HG03103 (cell line): ENCODE measurements at regions not wholly inside any gene's neighbourhood (a gene's known extent, or its start where the extent isn't known, plus 50 kb on each side); places are given as distances from the start of the nearest gene placed in this dataset.

Source experiments
- ATAC-seq: cut with Tn5 transposase; IDR thresholded peaks from one replicate; pipeline ENCODE4 v1.9.1; 2021; ENCODE audit warnings: low read depth; ENCODE audit not compliant: unreplicated experiment

GRCh38 chr2:15718103-15718943 is 126.7 kb downstream of the DDX1 start:
- no peak for ATAC-seq

DNA sequence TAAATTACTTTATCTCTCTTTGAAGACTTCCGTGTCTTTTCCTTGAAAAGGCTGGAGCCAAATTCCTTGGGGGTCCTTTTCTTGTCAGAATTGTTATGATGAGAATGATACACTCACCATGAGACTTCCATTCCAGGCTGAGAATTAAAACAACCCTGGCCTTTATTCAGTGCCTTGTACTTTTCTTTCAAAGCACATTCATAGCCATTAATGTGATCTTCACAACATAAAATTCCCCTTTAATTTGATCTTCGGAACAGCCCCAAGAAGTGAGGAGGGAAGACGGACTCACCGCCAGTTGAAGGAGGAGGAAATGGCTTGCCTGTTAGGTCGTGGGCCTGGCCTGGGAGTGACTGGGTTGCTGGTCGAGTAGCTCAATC is 127.3 kb downstream of the DDX1 start:
- ATAC-seq: no peak

DNA sequence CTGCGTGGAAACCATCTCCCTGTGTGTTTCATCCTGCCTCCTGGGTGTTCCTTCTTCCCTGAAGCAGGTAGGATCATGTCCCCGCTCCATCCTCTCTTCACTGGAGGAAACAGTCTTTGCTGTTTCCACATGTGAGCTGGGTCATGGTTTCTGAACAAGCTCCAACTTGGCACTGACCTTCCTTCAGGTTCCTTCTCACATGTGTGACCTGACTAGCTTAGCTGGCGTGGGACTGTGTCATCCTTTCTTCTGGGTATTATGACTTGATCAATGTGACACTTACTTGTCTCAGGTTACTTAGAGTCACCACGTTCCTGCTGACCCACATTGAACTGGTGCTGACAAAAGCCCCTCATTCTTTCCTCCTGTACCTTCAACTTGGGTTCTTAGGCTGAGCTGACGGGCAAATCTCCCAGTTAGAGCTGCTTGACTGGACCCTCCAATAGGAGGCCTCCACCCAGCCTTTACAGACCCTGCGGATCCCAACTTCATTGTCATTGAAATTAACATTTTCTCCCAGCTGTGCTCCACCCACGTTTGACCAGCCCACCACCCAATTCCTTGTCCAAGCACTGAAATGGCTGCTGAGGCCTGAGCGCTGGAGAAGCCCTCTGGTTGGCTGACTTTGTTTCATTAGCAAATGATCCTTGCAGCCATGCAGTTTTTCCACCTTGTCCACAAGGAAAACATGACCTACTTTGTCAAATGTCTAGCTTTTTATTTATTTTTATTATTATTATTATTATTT is 128.1 kb downstream of the DDX1 start:
- ATAC-seq: no peak

DNA sequence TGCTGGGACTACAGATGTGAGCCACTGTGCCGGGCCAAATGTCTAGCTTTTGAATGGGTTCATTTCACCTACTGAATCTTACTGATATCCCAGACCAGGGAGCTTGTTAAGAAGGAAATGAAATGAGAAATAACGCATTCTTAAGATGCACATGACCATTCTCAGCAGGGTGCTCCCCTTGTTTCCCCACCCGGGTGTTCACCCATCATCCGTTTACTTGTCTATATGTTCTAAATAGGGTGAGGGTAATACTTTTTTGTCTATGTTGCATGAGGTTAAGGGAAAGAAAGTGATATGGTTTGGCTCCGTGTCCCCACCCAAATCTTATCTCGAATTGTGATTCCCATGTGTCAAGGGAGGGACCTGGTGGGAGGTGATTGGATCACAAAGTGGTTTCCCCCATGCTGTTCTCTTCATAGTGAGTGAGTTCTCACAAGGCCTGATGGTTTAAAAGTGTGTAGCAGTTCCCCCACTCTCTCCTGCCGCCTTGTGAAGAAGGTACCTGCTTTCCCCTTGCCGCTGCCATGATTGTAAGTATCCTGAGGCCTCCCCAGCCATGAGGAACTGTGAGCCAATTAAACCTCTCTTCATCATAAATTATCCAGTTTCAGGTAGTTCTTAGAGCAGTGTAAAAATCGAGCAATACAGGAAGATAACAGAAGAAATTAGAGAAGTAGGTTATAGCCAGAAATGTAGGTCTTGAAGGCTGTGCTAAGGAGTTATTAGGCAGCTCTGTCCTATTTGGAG is 129.1 kb downstream of the DDX1 start:
- no peak for ATAC-seq

- ATAC-seq: no peak
Measured at GRCh38 chr2:15721411-15722067, 129.9 kb downstream of the DDX1 start.

DNA sequence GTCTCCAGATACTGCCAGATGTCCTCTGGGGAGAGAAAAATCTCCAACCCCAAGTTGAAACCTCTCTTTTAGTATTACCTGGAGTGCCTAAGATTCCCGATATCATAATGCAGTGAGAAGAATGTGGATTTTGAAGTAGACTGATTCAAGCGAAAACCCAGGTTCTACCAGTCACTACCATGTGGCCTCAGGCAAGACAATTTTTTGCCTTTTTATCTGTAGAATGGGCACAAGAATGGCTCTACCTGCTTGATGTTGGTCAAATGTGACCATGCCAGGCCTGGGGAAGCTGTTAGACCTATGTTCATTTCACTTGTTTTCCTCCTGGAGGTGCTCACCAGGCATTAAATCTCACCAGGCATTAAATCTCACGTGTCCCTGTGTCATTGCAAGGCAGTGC is 131.3 kb downstream of the DDX1 start:
- no peak for ATAC-seq

DNA sequence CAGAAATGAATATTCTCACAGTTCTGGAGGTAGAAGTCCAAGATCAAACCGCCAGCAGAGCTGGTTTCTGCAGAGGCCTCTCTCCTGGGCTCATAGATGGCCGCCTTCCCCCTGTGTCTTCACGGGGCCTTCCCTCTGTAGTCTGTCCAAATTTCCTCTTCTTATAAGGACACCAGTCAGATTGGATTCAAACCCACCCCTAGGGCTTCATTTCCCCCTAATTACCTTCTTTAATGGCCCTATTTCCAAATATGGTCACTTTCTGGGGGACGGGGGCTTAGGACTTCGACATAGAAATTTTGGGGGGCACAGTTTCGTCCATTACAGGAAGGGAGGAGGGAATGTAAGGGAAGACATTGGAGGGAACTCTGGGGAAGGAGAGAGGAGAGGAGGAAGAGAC is 132.6 kb downstream of the DDX1 start:
- ATAC-seq: no peak

DNA sequence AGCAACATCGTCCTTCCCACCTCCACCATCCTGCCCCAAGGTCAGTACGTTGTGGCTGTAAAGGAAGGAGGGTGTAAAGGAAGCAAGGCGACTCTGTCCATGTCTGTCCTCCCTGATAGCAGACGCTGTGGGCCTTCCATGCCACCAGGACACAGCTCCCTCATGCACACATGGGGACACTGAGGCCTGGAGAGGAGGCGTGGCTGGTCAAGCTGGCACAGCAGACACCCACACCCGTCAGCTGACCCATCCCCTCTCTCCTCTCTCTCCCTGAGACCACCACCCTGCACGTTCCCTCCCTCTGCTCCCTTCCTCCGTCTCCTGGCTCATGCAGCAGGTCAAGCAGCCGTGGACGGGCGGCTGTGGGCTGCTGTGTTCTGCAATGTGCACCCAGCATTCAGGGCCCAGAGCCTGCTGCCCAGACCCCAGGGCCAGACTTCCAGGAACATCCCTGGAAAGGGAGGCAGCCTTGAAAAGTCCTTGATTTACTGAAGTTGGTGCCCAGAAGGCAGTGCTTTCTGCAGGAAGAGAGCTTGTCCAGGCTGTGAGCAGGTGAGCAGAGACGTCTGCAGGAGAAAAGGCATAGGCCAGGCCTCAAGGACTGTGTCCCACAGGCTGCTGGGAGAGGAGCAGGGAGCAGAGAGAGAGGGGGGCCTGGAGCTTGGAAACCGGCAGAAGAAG is 133.6 kb downstream of the DDX1 start:
- ATAC-seq: no peak

GRCh38 chr2:15725782-15726112 is 134.1 kb downstream of the DDX1 start:
- ATAC-seq: no peak

DNA sequence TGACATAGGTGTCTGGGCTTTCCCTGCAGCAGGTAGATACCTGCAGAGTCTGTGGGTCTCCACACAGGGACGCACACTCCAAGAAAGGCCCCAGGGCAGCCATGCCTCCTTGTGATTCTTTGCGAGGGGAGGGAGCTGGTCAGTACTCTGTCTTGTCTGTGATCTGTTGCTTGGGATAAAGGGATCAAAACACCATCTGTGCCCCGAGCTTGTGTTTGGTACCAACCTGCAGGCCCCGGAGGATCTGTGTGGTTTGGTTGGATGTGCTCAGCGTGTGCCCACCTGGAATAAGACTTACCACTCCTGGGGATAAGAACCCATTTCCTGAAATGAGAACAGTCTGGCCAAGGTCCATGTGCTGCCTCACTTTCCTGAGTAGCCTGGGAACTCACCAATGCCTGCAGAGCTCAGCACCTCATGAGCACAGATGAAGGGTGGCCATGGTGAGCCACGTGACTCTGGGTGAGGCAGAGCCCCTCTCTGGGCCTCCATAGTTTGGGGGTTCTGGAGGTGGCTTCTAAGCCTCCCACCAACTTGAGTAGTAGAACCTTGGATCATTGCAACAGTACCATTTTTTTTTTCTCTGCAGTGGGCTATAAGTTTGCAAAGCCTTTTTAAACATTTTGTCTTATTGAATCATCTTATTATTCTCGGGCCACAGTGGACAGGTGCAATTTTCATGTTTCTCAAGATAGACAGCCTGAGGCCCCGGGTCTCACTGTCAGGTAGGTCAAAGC is 134.8 kb downstream of the DDX1 start:
- ATAC-seq: no peak

DNA sequence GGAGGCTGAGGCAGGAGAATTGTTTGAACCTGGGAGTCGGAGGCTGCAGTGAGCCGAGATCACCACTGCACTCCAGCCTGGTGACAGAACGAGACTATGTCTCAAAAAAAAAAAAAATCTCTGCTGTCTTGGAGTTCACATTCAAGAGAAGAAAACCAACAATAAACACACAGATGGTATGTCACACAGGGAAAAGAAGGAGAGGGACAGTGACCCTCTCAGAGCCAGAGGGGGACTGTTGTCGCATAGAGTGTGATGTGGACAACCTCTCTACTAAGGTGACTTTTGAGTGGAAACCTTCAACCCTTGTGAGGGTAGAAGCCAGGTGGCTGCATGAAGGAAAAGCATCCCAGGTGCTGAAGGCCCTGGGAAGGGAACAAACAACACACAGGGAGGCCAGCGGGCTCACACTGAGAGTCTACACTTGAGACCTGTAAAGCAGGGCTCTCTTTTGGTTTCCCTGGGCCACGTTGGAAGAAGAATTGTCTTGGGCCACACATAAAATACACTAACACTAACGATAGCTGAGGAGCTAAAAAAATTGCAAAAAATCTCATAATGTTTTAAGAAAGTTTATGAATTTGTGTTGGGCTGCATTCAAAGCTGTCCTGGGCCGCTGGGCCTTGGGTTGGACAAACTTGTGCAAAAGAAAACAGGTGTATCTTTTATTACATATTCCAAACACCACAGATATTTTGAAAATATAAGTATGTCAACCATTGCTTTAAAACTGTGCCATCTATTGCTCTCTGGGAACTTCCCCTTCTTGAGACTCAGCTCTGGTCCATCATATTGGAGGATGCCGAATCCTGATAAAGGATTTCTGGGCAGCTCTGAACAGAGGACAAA is 136.0 kb downstream of the DDX1 start:
- no peak for ATAC-seq

DNA sequence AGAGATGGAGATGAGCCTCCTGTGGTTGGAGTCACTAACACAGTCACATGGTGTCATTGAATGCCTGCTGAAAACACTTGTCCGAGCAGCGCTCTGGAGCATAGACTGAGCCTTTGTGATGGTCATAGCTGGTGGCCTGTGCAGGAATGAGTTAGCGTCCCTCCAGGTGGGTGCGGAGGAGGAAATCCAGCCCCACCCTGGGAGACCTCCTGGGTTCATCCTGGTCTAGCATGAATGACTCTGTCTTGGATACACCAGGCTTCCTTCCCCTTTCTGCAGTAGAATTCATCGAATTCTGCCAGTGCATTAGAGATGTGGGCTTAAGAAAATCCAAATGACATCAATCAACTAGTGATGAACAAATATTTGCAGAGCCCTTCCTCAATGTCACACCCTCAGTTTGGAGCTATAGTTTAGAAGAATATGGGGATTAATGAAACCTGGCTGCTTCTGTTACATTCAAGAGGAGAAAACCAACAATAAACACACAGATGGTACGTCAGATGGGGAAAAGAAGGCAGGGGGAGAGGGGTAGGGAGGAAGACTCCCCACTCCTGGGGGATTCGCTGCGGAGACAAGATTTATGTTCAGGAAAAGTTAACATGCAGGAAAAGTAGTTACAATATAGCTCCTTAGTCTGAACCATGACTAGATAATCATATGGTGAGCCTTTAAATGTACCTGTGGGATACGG is 136.7 kb downstream of the DDX1 start:
- no peak for ATAC-seq

- no peak for ATAC-seq
Measured at GRCh38 chr2:15729001-15729400, 137.3 kb downstream of the DDX1 start.

- ATAC-seq: no peak
Measured at GRCh38 chr2:15729709-15730544, 138.3 kb downstream of the DDX1 start.

DNA sequence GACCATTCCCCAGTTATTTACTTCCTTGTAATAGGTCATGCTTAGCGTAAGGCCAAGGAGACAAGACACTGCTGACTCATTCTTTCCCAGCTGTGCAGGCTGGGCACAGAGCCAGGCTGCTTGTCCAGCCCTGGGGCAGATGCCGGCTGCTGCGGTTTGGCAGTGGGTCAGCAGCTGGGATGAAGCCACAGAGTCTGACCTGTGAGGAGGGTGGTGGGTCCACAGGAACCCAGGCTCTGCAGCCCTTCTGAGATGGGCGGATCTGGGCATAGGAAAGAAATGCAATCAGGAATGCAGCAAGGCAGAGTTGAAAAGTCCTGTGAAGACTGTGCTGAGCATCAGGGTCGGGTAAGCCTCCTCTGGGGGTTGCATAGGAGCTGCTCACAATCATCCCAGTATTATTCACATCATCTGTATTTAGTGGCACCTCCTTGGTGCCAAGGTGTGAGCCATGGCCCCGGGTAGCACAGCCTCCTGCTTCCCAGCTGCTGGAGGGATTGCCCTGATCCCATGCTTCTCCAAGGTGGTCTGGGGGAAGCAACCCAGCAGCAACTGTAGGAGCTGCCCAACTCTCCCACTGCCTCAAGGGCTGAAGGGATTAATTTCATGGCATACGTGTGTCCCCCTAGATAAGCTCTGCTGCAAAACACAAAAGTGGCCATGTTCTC is 139.0 kb downstream of the DDX1 start:
- ATAC-seq: peak; percentile 35

GRCh38 chr2:15731213-15731888 is 139.7 kb downstream of the DDX1 start:
- no peak for ATAC-seq
